Heart right ventricle (tissue), 16 donors: ENCODE measurements at regions not wholly inside any gene's neighbourhood (a gene's known extent, or its start where the extent isn't known, plus 50 kb on each side); places are given as distances from the start of the nearest gene placed in this dataset.

Experiments used
- ATAC-seq, 8 donors: fragments of 200-7000 bp; cut with Tn5 transposase; one replicate each; pipeline ENCODE4 v1.9.1; 2020; ENCODE audit warnings: mild to moderate bottlenecking in 8 of 8, moderate library complexity in 8 of 8, moderate number of reproducible peaks in 1 of 8
- DNase-seq, 2 donors: peaks; one replicate each; pipeline ENCODE4 v3.0.0-alpha.2; 2020
- H3K27ac ChIP-seq, 10 donors: fragments of 200-600 bp; sonication (generic) in 2 of 10; one replicate each; pipeline versions ENCODE4 v1.5.0 to v1.8.0; 2020 to 2022; ENCODE audit warnings: mild to moderate bottlenecking in 3 of 10
- H3K27me3 ChIP-seq, 7 donors: fragments of 200-600 bp; one replicate each; pipeline ENCODE4 v1.8.0; 2021 to 2022; ENCODE audit warnings: mild to moderate bottlenecking in 2 of 7
- H3K36me3 ChIP-seq, 9 donors: fragments of 200-600 bp; sonication (generic) in 1 of 9; one replicate each; pipeline versions ENCODE4 v1.5.0 to v1.8.0; 2020 to 2022; ENCODE audit warnings: mild to moderate bottlenecking in 2 of 9
- H3K4me1 ChIP-seq, 9 donors: fragments of 200-600 bp; sonication (generic) in 1 of 9; one replicate each; pipeline versions ENCODE4 v1.5.0 to v1.8.0; 2020 to 2022; ENCODE audit warnings: mild to moderate bottlenecking in 4 of 9
- H3K4me3 ChIP-seq, 10 donors: fragments of 200-600 bp; sonication (generic) in 2 of 10; one replicate each; pipeline versions ENCODE4 v1.5.0 to v1.8.0; 2020 to 2022; ENCODE audit warnings: mild to moderate bottlenecking in 7 of 10, moderate library complexity in 2 of 10
- H3K9me3 ChIP-seq, 11 donors: fragments of 200-600 bp in 10 of 11; sonication (generic) in 2 of 11; one replicate each; pipeline versions ENCODE4 v1.5.0 to v1.8.0; 2013 to 2022; ENCODE audit warnings: mild to moderate bottlenecking in 2 of 11, control low read depth in 1 of 11, moderate library complexity in 1 of 11
- WGBS, 2 donors: extraction: QIAGEN DNeasy Blood & Tissue Kit; methylation state at CpG; one replicate each; pipeline ENCODE4 v1.1.7; 2013; ENCODE audit warnings: inconsistent platforms in 1 of 2; 5-methylcytosine and 5-hydroxymethylcytosine counted together
- intact Hi-C, 10 donors: fragments of 100-400 bp; cut with DNase I; formaldehyde crosslinking; loops; one replicate each; pipeline versions ENCODE4 v1.11.1 to v1.14.2; 2022
- TF ChIP-seq, protein P1 (sequence below), 9 donors: fragments of 200-600 bp; sonication (generic) in 2 of 9; IDR thresholded peaks; one replicate each; pipeline versions ENCODE4 v1.5.0 to v1.8.0; 2021 to 2022; ENCODE audit warnings: antibody characterized with exemption in 9 of 9, mild to moderate bottlenecking in 5 of 9, moderate library complexity in 1 of 9
- donor health status: Arrhythmogenic right ventricular cardiomyopathy.
- donor health status: ischemic (EF 13 %, LVEDD 7.1; RV severe dilation, severe dysfunction).
- donor health status: healthy with polysubstance abuse.
- donor health status: DM: no; HTN: yes; CAD: no.
- donor health status: DM: no; HTN: no; CAD: no.
- donor health status: ischemic (EF 25% LVEDD 6.9; RV normal size, moderate dysfunction).
- donor health status: ischemic (EF 25% LVEDD 5.7; RV mildly dilated, moderate dysfunction).
- donor health status: healthy.
- donor health status: DM: yes; HTN: yes; CAD: no.
- donor health status: Ischemic cardiomyopathy.
- donor health status: ischemic (EF 35%, LVEDD 5.7; RV mildly dilated, moderate dysfunction).
- donor health status: nonischemic (EF 11% LVEDD 7.7; RV severe dilation, severe dysfunction).
- donor health status: DM: yes; HTN: yes; CAD: no.
- donor health status: PGD.
- donor health status: ischemic (EF 29% LVEDD 5.4; RV normal size, mild dysfunction).
- donor health status: nonischemic (EF 23%, LVEDD 6.1; RV moderate dilation, normal function).

DNA sequence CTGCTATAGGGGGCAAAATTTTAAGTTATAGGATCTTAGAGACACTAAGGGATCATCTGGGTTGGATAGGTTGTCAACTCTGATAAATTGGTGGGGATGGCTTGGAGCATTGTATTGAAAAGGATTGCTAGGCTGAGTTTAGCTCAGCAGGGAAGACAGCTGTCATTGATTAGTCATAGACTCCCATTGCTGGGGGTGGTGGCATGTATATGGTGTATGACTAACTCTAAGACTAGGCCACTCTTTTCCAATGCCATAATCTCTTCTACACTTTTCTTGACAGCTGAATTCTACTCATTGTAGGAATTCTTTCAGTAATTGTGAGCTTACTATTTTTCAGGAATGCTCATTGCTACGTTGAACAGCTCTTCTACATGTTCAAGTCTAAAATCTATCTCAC lies 81.3 kb upstream of the PELI1 start:
- DNase-seq (no peak), ATAC-seq (no peak)
- 95 to 97% methylated on average over 1 of the region's 1 CpG for WGBS, 2 donors
- no peaks in the 10 kb centered on the region for H3K9me3 ChIP-seq
- no peak overlapping the region for H3K27ac ChIP-seq
- TF ChIP-seq, protein P1, sequence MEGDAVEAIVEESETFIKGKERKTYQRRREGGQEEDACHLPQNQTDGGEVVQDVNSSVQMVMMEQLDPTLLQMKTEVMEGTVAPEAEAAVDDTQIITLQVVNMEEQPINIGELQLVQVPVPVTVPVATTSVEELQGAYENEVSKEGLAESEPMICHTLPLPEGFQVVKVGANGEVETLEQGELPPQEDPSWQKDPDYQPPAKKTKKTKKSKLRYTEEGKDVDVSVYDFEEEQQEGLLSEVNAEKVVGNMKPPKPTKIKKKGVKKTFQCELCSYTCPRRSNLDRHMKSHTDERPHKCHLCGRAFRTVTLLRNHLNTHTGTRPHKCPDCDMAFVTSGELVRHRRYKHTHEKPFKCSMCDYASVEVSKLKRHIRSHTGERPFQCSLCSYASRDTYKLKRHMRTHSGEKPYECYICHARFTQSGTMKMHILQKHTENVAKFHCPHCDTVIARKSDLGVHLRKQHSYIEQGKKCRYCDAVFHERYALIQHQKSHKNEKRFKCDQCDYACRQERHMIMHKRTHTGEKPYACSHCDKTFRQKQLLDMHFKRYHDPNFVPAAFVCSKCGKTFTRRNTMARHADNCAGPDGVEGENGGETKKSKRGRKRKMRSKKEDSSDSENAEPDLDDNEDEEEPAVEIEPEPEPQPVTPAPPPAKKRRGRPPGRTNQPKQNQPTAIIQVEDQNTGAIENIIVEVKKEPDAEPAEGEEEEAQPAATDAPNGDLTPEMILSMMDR (IDR thresholded peaks at IDR 0.05): no peak
- intact Hi-C loops: loop anchor here in 3 of 10 donors (5.0 to 10.0 kb wide), 5 partner anchors 47 to 173 kb away; partner anchors contain the start of gene PELI1 (in 1 of the 3)
- no peak overlapping the region for H3K4me3 ChIP-seq
- H3K36me3 ChIP-seq: no peaks in the 10 kb centered on the region
- H3K27me3 ChIP-seq: no peaks in the 10 kb centered on the region
- peaks cover 5 to 62% (median 43%) of the 10 kb centered on the region in 9 donors for H3K4me1 ChIP-seq

DNA sequence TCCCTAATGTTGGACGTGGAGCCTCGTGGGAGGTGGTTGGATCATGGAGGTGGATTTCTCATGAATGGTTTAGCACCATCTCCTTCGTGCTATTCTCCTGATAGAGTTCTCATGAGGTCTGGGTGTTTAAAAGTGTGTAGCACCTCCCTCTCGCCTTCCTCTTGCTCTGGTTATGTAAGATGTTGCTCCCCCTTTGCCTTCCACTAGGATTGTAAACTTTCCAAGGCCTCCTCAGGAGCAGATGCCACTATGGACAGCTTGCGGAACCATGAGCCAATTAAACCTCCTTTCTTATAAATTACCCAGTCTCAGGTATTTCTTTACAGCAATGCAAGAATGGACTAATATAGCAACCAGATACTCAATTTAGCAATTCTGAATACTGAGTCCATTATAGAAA lies 82.4 kb upstream of the PELI1 start:
- Histone ChIP-seq H3K4me1 (peaks cover 5 to 51% (median 32%) of the 10 kb centered on the region in 9 donors), H3K4me3 (no peak overlapping the region), H3K27ac (no peak overlapping the region), H3K36me3 (no peaks in the 10 kb centered on the region), H3K27me3 (no peaks in the 10 kb centered on the region), H3K9me3 (no peaks in the 10 kb centered on the region)
- TF ChIP-seq, protein P1 (IDR thresholded peaks at IDR 0.05): no peak
- WGBS, 2 donors: 78 to 84% methylated on average over 5 of the region's 5 CpGs
- ATAC-seq (no peak), DNase-seq (no peak)
- intact Hi-C loops: loop anchor here in 3 of 10 donors (5.0 to 10.0 kb wide), 5 partner anchors 46 to 174 kb away; partner anchors contain the start of gene PELI1 (in 1 of the 3)

- no peaks in the 10 kb centered on the region for H3K36me3 ChIP-seq
- H3K4me3 ChIP-seq: peak overlapping the region in 9 of 10 donors; percentile 30 to 59 (median 56)
- H3K27ac ChIP-seq: peak overlapping the region in 9 of 10 donors; percentile 67 to 93 (median 79)
- H3K27me3 ChIP-seq: no peaks in the 10 kb centered on the region
- ATAC-seq (no peak), DNase-seq (no peak)
- H3K4me1 ChIP-seq: peaks cover 3 to 40% (median 21%) of the 10 kb centered on the region in 9 donors
- no peaks in the 10 kb centered on the region for H3K9me3 ChIP-seq
- TF ChIP-seq, protein P1 (IDR thresholded peaks at IDR 0.05): no peak
- 24 to 25% methylated on average over 7 of the region's 7 CpGs for WGBS, 2 donors
- intact Hi-C loops: loop anchor here in 3 of 10 donors (5.0 to 10.0 kb wide), 5 partner anchors 45 to 175 kb away; partner anchors contain the start of gene PELI1 (in 1 of the 3)
Measured at GRCh38 chr2:64227603-64228125, 83.4 kb upstream of the PELI1 start.

GRCh38 chr2:64228126-64228678 lies 84.0 kb upstream of the PELI1 start:
- WGBS, 2 donors: 1% methylated on average over 26 of the region's 26 CpGs
- peak overlapping the region; percentile 41 to 93 (median 78) for H3K27ac ChIP-seq
- peak; percentile 96 to 99 (median 98) for ATAC-seq
- peak; percentile 86 to 87 for DNase-seq
- TF ChIP-seq, protein P1 (IDR thresholded peaks at IDR 0.05): peak in 2 of 9 donors; percentile 4 to 18
- H3K9me3 ChIP-seq: no peaks in the 10 kb centered on the region
- peak overlapping the region in 9 of 10 donors; percentile 30 to 59 (median 56) for H3K4me3 ChIP-seq
- H3K27me3 ChIP-seq: no peaks in the 10 kb centered on the region
- H3K36me3 ChIP-seq: no peaks in the 10 kb centered on the region
- H3K4me1 ChIP-seq: peaks cover 3 to 35% (median 16%) of the 10 kb centered on the region in 9 donors
- intact Hi-C loops: loop anchor here in 3 of 10 donors (5.0 to 10.0 kb wide), 5 partner anchors 44 to 176 kb away; partner anchors contain the start of gene PELI1 (in 1 of the 3)
